GM23248 (cell line): ENCODE measurements at regions not wholly inside any gene's neighbourhood (a gene's known extent, or its start where the extent isn't known, plus 50 kb on each side); places are given as distances from the start of the nearest gene placed in this dataset.

Experiments
- EZH2 ChIP-seq: fragments of 200-600 bp; sonication (generic); IDR thresholded peaks from 2 replicates; pipeline ENCODE4 v1.6.1; 2018; ENCODE audit warnings: antibody characterized with exemption, mild to moderate bottlenecking; ENCODE audit not compliant: insufficient read depth, poor library complexity, severe bottlenecking
- EZH2phosphoT487 ChIP-seq: fragments of 200-600 bp; sonication (generic); IDR thresholded peaks from 2 replicates; pipeline ENCODE4 v1.6.1; 2018; ENCODE audit warnings: antibody characterized with exemption, moderate library complexity, mild to moderate bottlenecking, low read depth; ENCODE audit not compliant: insufficient read depth

DNA sequence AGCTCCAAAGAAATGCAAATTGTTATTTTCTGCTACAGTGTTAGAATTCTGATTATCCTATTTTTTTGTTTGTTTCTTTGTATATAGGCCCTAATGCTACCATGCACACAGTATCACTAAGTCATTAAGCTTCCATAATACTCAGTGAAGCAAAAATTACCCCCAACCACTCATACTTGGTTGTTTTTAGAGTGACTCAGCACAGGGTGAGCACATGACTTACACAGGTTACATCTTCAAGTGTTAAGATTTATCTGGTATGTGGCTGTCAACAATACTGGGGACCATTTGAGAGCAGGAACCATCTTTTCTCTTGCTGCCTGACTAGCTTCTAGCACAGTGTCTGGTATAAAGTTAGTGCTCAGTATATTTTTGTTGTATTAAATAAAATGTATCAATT is 255.8 kb upstream of the SLC24A2 start:
- TF ChIP-seq EZH2phosphoT487 (no peak), EZH2 (no peak)
